VCaP (cell line): ENCODE measurements at regions not wholly inside any gene's neighbourhood (a gene's known extent, or its start where the extent isn't known, plus 50 kb on each side); places are given as distances from the start of the nearest gene placed in this dataset.

Experiments used
- H3K27ac ChIP-seq: fragments of 450-650 bp; 2 replicates; pipeline ENCODE4 v1.5.1; 2017
- TF ChIP-seq, protein P1 (sequence below): fragments of 450-650 bp; conservative IDR thresholded peaks from 2 replicates; pipeline ENCODE4 v1.5.1; 2017; ENCODE audit warnings: mild to moderate bottlenecking, moderate library complexity

DNA sequence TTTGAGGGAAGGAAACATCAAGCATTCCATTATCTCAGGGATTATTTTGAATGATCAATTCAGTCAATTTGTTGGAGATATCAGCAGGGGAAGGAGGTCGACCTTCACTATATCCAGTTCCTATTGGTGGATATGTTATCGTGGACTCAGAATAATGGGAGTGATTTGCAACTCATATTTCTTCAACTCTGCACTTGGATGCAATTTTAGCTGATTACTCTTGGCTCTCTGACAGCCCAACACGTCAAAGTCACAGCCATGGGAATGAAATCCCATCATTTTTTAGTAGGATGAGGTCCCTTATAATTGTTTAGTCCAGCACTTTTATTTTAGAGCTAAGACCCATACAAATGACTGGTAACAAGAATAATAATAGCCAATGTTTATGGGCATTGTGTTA lies 371.8 kb upstream of the RPS23 start:
- TF ChIP-seq, protein P1, sequence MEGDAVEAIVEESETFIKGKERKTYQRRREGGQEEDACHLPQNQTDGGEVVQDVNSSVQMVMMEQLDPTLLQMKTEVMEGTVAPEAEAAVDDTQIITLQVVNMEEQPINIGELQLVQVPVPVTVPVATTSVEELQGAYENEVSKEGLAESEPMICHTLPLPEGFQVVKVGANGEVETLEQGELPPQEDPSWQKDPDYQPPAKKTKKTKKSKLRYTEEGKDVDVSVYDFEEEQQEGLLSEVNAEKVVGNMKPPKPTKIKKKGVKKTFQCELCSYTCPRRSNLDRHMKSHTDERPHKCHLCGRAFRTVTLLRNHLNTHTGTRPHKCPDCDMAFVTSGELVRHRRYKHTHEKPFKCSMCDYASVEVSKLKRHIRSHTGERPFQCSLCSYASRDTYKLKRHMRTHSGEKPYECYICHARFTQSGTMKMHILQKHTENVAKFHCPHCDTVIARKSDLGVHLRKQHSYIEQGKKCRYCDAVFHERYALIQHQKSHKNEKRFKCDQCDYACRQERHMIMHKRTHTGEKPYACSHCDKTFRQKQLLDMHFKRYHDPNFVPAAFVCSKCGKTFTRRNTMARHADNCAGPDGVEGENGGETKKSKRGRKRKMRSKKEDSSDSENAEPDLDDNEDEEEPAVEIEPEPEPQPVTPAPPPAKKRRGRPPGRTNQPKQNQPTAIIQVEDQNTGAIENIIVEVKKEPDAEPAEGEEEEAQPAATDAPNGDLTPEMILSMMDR, result no peak
- no peak overlapping the region for H3K27ac ChIP-seq

DNA sequence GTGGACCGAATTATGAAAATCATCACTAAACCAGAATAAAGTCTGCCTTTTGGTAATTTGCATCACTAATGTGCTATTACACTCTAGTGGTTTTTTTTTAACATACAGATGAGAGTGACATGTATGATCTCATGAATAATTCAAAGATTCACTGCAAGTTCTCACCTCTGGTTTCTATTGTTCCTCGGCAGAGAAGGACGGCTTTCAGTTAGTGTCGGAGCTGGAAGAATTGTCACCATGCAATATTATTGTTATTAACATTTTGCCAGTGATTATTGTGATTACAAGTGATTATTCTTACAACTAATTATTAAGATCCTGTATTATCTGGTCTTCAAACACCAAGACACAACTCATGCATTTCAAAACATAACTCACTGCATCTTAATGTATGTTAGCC lies 366.6 kb upstream of the RPS23 start:
- H3K27ac ChIP-seq, result no peak overlapping the region
- TF ChIP-seq, protein P1, result no peak

DNA sequence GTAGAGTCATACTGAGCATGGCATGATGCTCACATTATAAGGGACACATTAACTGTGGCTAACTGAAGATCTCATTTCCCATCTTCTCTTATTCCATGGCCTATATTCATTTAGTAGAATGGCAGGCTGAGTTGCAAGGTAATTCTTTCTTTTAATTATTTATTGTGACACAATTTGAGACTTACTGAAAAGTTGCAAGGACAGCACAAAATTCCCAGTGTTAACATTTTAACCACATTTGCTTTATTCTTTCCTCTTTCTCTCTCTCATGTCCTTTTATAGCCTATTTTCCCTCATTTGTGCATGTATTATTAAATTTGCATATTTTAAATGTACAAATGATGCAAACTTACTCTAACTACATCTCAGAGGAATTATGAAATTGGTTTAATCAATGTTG lies 366.1 kb upstream of the RPS23 start:
- H3K27ac ChIP-seq, result no peak overlapping the region
- TF ChIP-seq, protein P1, result no peak

DNA sequence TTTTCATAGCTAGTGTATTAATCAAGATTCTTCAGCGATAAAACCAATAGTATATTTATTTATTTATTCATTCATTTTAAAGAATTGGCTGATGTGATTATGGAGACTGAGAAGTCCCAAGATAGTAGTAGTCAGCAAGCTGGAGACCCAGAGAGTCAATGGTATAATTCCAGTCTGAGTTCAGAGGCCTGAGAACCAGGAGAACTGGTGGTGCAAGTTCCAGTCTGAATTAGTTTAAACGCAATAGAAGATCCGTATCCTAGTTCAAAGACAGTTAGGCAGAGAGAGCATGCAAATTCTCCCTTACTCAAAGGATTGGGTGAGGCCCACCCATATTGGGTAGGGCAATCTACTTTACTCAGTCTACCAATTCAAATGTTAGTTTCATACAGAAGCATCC lies 364.2 kb upstream of the RPS23 start:
- TF ChIP-seq, protein P1, result no peak
- no peak overlapping the region for H3K27ac ChIP-seq

DNA sequence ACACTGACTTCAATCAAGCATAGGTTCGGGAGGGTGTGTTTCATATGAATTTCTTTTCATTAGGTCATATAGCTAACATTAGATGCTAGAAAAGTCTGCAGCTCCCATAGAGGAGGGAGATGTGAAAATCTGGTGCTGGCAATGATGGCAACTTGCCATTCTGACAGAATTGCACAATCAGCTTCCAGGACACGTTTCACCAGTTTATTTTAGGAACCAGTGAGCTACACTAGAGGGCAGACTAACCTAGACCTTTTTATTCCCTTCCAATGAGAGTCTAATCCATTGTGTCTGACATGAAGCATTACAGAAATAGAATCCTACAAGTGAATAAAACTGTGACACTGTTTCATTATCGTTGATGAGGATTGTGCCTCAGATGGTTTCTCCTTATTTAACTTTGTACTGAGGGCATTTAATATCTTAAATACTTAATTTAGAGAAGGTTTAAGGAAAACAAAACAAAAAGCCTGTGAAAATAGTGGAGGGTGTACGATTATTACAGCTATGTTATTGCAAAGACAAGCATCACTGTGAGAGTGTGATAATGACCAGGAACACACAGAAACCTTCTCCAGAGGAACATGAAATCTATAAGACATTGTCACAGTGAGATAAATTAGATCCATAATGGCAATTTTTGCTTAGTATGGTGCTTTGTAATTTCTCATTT lies 363.3 kb upstream of the RPS23 start:
- no peak overlapping the region for H3K27ac ChIP-seq
- TF ChIP-seq, protein P1, result peak; percentile 74

DNA sequence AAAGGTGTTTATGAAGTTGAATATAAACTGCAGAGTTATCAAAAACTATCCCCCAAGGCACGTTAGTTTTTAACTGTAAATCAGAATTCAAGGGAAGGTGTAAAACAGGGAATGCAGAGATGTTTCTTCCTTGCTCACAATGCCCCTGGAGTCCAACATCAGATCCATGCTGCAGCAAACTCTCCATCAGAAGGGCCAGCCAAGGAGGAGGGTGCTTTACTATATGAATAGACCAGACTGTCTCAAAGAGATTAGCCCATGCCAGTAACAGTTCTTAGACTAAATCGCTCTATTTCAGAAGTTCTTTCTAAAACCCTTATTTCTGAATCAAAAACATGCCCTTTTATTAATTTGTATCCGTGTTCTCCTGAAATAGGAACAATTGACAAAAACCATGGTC lies 362.8 kb upstream of the RPS23 start:
- no peak overlapping the region for H3K27ac ChIP-seq
- TF ChIP-seq, protein P1, result no peak

DNA sequence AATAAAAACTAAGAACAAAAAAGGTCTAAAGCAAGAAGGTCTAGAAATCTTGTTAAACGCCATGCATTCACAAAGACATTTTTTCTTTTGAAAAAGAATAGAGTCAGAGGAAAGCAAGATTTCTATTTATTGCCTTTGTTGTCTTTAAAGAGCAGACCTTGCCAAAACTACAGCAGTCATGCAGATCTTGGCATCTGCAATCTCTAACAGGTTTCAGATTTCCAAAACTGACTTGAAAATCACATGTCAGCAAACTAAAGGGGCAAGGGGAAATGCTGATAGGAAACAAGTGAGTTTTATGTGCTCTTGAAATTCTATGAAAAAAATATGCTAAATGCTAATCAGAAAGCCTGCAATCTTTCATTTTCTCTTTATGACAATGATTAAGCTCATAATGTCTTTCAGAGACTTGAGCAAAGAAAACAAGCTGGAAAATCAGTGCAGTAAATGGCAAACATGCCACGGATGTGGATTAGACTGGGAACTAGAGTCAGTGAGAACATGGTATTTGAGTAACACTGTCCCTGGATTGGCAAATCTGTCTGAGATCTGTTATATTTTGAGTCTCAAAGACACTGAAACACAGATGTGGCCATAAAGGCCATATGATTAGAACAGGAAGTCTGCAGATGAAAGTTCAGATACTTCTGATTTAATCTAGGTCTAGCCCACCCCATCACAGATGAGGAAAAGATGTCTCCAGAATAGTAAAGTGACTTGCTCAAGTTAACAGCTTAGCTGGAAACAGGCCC lies 361.4 kb upstream of the RPS23 start:
- TF ChIP-seq, protein P1, result no peak
- H3K27ac ChIP-seq, result peak overlapping the region; percentile 40; the same call in 1 of the 2 replicates
